ENCODE measurements at regions not wholly inside any gene's neighbourhood (a gene's known extent, or its start where the extent isn't known, plus 50 kb on each side); places are given as distances from the start of the nearest gene placed in this dataset.

DNA sequence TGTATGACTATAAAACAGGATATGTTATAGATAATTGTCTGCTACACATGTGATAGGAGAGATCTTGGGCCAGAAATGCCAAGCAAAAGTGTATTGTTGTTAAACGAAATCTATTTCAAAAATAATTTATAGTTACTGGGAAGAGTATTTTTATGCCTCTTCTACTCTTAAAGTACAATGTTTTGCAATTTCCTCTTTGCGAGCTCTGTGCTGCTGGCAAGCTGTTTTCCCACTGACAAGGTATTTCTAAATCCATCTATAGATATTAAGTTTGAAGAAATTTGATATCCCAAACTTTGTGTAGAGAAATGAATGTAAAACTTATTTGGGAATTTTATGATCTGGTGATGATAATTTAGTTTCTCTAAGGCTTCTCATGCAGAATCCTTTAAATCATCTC lies 63.3 kb upstream of the PTGFR start:
- H2AFZ ChIP-seq: no peak overlapping the region
- POLR2A ChIA-PET (ENCODE audit: unreplicated experiment): no interaction called here
- BruUV-seq (replicated peaks): no TSS peak

GRCh38 chr1:78432016-78432415 lies 58.8 kb upstream of the PTGFR start:
- Histone ChIP-seq H3K4me1 (replicated peaks; ENCODE audit: insufficient read depth) (no peaks in the 10 kb centered on the region), H3K36me3 (ENCODE audit: low read depth) (no peaks in the 10 kb centered on the region), H3K9me2 (ENCODE audit: insufficient read depth) (no peaks in the 10 kb centered on the region), H3K79me2 (ENCODE audit: low read depth) (no peaks in the 10 kb centered on the region), H2AFZ (no peak overlapping the region), H3F3A (ENCODE audit: insufficient read depth, low read depth) (no peaks in the 10 kb centered on the region), H4K20me1 (ENCODE audit: insufficient read depth) (no peaks in the 10 kb centered on the region), H3K4me3 (no peak overlapping the region), H3K27ac (no peak overlapping the region), H3K9me3 (ENCODE audit: insufficient read depth, low read depth) (no peaks in the 10 kb centered on the region), H3K4me2 (no peak overlapping the region), H3K27me3 (ENCODE audit: insufficient read depth, low read depth) (no peaks in the 10 kb centered on the region)
- DNase-seq: no peak
- ChIA-PET CTCF (no interaction called here), POLR2A (ENCODE audit: unreplicated experiment) (no interaction called here)
- intact Hi-C loops (cut with micrococcal nuclease; ENCODE audit: unreplicated experiment): no loop called here
- BruUV-seq (replicated peaks): no TSS peak
- no peak for TF ChIP-seq EZH2 (IDR thresholded peaks at IDR 0.05; ENCODE audit: low read depth)
- TF ChIP-seq, protein P1, sequence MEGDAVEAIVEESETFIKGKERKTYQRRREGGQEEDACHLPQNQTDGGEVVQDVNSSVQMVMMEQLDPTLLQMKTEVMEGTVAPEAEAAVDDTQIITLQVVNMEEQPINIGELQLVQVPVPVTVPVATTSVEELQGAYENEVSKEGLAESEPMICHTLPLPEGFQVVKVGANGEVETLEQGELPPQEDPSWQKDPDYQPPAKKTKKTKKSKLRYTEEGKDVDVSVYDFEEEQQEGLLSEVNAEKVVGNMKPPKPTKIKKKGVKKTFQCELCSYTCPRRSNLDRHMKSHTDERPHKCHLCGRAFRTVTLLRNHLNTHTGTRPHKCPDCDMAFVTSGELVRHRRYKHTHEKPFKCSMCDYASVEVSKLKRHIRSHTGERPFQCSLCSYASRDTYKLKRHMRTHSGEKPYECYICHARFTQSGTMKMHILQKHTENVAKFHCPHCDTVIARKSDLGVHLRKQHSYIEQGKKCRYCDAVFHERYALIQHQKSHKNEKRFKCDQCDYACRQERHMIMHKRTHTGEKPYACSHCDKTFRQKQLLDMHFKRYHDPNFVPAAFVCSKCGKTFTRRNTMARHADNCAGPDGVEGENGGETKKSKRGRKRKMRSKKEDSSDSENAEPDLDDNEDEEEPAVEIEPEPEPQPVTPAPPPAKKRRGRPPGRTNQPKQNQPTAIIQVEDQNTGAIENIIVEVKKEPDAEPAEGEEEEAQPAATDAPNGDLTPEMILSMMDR (conservative IDR thresholded peaks at IDR 0.05): no peak

More for the DNA sequence above, 63.3 kb upstream of the PTGFR start:
- no peaks in the 10 kb centered on the region for H3K79me2 ChIP-seq (ENCODE audit: low read depth)
- intact Hi-C loops (cut with micrococcal nuclease; ENCODE audit: unreplicated experiment): no loop called here
- H3F3A ChIP-seq (ENCODE audit: insufficient read depth, low read depth): no peaks in the 10 kb centered on the region
- no peak overlapping the region for H3K4me2 ChIP-seq
- H3K36me3 ChIP-seq (ENCODE audit: low read depth): no peaks in the 10 kb centered on the region
- H3K9me3 ChIP-seq (ENCODE audit: insufficient read depth, low read depth): no peaks in the 10 kb centered on the region
- DNase-seq: no peak
- no peaks in the 10 kb centered on the region for H3K9me2 ChIP-seq (ENCODE audit: insufficient read depth)
- H3K4me3 ChIP-seq: no peak overlapping the region
- TF ChIP-seq, protein P1 (conservative IDR thresholded peaks at IDR 0.05): no peak
- TF ChIP-seq EZH2 (IDR thresholded peaks at IDR 0.05; ENCODE audit: low read depth): no peak
- H3K4me1 ChIP-seq (replicated peaks; ENCODE audit: insufficient read depth): no peaks in the 10 kb centered on the region
- H3K27me3 ChIP-seq (ENCODE audit: insufficient read depth, low read depth): no peaks in the 10 kb centered on the region
- CTCF ChIA-PET: no interaction called here
- H4K20me1 ChIP-seq (ENCODE audit: insufficient read depth): no peaks in the 10 kb centered on the region
- H3K27ac ChIP-seq: no peak overlapping the region

GRCh38 chr1:78434351-78434750 lies 56.4 kb upstream of the PTGFR start:
- H3K9me2 ChIP-seq (ENCODE audit: insufficient read depth): no peaks in the 10 kb centered on the region
- no peaks in the 10 kb centered on the region for H3K79me2 ChIP-seq (ENCODE audit: low read depth)
- H3F3A ChIP-seq (ENCODE audit: insufficient read depth, low read depth): no peaks in the 10 kb centered on the region
- H3K4me2 ChIP-seq: no peak overlapping the region
- no TSS peak for BruUV-seq (replicated peaks)
- no peak overlapping the region for H3K4me3 ChIP-seq
- TF ChIP-seq EZH2 (IDR thresholded peaks at IDR 0.05; ENCODE audit: low read depth): no peak
- TF ChIP-seq, protein P1 (conservative IDR thresholded peaks at IDR 0.05): no peak
- no peak overlapping the region for H2AFZ ChIP-seq
- ChIA-PET POLR2A (ENCODE audit: unreplicated experiment) (no interaction called here), CTCF (no interaction called here)
- intact Hi-C loops (cut with micrococcal nuclease; ENCODE audit: unreplicated experiment): no loop called here
- H3K4me1 ChIP-seq (replicated peaks; ENCODE audit: insufficient read depth): no peaks in the 10 kb centered on the region
- no peaks in the 10 kb centered on the region for H4K20me1 ChIP-seq (ENCODE audit: insufficient read depth)
- no peak overlapping the region for H3K27ac ChIP-seq
- 0 out of 2 replicates have a peak, but pooled peaks cover 7% of the 10 kb centered on the region for H3K9me3 ChIP-seq (ENCODE audit: insufficient read depth, low read depth)
- H3K27me3 ChIP-seq (ENCODE audit: insufficient read depth, low read depth): no peaks in the 10 kb centered on the region
- DNase-seq: no peak
- H3K36me3 ChIP-seq (ENCODE audit: low read depth): no peaks in the 10 kb centered on the region

Measured in PC-9 (cell line).